Tibial artery (tissue), 4 donors: ENCODE measurements at regions not wholly inside any gene's neighbourhood (a gene's known extent, or its start where the extent isn't known, plus 50 kb on each side); places are given as distances from the start of the nearest gene placed in this dataset.

ENCODE experiments used
- DNase-seq, 2 donors: peaks; one replicate each; pipeline ENCODE4 v3.0.0-alpha.2; 2019
- H3K27ac ChIP-seq, 2 donors: fragments of 200-600 bp; sonication (generic) in 1 of 2; 1 replicate in 1 of 2; 2 replicates in 1 of 2; pipeline ENCODE4 v1.5.1; 2018 to 2019; ENCODE audit warnings: mild to moderate bottlenecking in 1 of 2
- H3K27me3 ChIP-seq, 2 donors: fragments of 200-600 bp; sonication (generic) in 1 of 2; one replicate each; pipeline versions ENCODE4 v1.5.1 to v1.6.0; 2016 to 2019
- H3K36me3 ChIP-seq, 3 donors: fragments of 200-600 bp; sonication (generic) in 2 of 3; one replicate each; pipeline ENCODE4 v1.5.1; 2016 to 2019; ENCODE audit warnings: mild to moderate bottlenecking in 2 of 3
- H3K4me1 ChIP-seq, 4 donors: fragments of 200-600 bp; sonication (generic) in 2 of 4; 1 replicate in 3 of 4; 2 replicates in 1 of 4; pipeline ENCODE4 v1.5.1; 2016 to 2019
- H3K4me3 ChIP-seq, 2 donors: fragments of 200-600 bp; sonication (generic) in 1 of 2; 1 replicate in 1 of 2; 2 replicates in 1 of 2; pipeline ENCODE4 v1.5.1; 2018 to 2019; ENCODE audit warnings: mild to moderate bottlenecking in 2 of 2
- H3K9me3 ChIP-seq, 3 donors: fragments of 200-600 bp; sonication (generic) in 1 of 3; one replicate each; pipeline ENCODE4 v1.5.1; 2016 to 2019
- intact Hi-C: fragments of 100-400 bp; cut with DNase I; formaldehyde crosslinking; loops from one replicate; pipeline ENCODE4 v1.15.0; 2023; ENCODE audit warnings: low total_unique reads
- TF ChIP-seq, protein P1 (sequence below), 2 experiments: fragments of 200-600 bp in 1 of 2; fragments of 450-650 bp in 1 of 2; IDR thresholded peaks; one replicate each; pipeline ENCODE4 v1.5.1; 2017 to 2019; ENCODE audit warnings: antibody characterized with exemption in 2 of 2, mild to moderate bottlenecking in 1 of 2, moderate library complexity in 1 of 2

GRCh38 chr5:155089643-155090042 lies 76.1 kb downstream of the KIF4B start:
- intact Hi-C loops = no loop called here
- peaks cover 0 to 32% (median 11%) of the 10 kb centered on the region in 4 donors for H3K4me1 ChIP-seq
- no peaks in the 10 kb centered on the region for H3K9me3 ChIP-seq
- no peaks in the 10 kb centered on the region for H3K27me3 ChIP-seq
- no peak overlapping the region for H3K4me3 ChIP-seq
- no peaks in the 10 kb centered on the region for H3K36me3 ChIP-seq
- no peak for DNase-seq
- H3K27ac ChIP-seq = no peak overlapping the region
- TF ChIP-seq, protein P1, sequence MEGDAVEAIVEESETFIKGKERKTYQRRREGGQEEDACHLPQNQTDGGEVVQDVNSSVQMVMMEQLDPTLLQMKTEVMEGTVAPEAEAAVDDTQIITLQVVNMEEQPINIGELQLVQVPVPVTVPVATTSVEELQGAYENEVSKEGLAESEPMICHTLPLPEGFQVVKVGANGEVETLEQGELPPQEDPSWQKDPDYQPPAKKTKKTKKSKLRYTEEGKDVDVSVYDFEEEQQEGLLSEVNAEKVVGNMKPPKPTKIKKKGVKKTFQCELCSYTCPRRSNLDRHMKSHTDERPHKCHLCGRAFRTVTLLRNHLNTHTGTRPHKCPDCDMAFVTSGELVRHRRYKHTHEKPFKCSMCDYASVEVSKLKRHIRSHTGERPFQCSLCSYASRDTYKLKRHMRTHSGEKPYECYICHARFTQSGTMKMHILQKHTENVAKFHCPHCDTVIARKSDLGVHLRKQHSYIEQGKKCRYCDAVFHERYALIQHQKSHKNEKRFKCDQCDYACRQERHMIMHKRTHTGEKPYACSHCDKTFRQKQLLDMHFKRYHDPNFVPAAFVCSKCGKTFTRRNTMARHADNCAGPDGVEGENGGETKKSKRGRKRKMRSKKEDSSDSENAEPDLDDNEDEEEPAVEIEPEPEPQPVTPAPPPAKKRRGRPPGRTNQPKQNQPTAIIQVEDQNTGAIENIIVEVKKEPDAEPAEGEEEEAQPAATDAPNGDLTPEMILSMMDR (IDR thresholded peaks at IDR 0.05) = no peak

GRCh38 chr5:155091063-155091648 lies 77.6 kb downstream of the KIF4B start:
- no peaks in the 10 kb centered on the region for H3K9me3 ChIP-seq
- H3K4me3 ChIP-seq = no peak overlapping the region
- no peak for DNase-seq
- H3K4me1 ChIP-seq = peaks cover 0 to 37% (median 13%) of the 10 kb centered on the region in 4 donors
- no peaks in the 10 kb centered on the region for H3K27me3 ChIP-seq
- H3K27ac ChIP-seq = peak overlapping the region in 1 of 2 donors; percentile 8
- no peaks in the 10 kb centered on the region for H3K36me3 ChIP-seq
- intact Hi-C loops = no loop called here
- TF ChIP-seq, protein P1 (IDR thresholded peaks at IDR 0.05) = no peak

GRCh38 chr5:155091768-155092717 lies 78.5 kb downstream of the KIF4B start:
- no peak for DNase-seq
- Histone ChIP-seq H3K36me3 (no peaks in the 10 kb centered on the region), H3K4me3 (no peak overlapping the region), H3K27ac (no peak overlapping the region), H3K27me3 (no peaks in the 10 kb centered on the region), H3K9me3 (no peaks in the 10 kb centered on the region), H3K4me1 (peaks cover 0 to 37% (median 13%) of the 10 kb centered on the region in 4 donors)
- TF ChIP-seq, protein P1 (IDR thresholded peaks at IDR 0.05) = no peak
- intact Hi-C loops = no loop called here

DNA sequence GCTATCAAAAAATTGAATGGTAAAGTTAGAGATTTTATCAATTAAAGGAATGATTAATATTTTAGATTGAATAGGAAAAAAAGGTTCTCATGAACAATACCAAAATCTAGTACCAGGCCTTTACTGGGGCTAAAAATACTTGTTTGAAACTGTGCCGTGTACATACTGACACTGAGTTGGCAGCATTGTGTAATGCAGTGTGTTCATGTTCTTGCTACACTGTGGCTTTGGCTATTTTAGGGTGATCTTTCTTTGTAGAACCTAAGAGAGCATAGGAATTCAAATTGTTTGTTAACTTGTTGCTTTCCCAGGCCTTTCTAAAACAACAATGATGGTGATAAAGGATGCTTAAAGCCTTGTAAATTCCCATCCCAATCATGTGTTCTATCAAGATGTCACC lies 80.9 kb downstream of the KIF4B start:
- no peak for DNase-seq
- TF ChIP-seq, protein P1 (IDR thresholded peaks at IDR 0.05) = no peak
- intact Hi-C loops = no loop called here
- Histone ChIP-seq H3K27ac (peak overlapping the region; percentile 50 to 68), H3K9me3 (no peaks in the 10 kb centered on the region), H3K4me1 (peaks cover 0 to 37% (median 13%) of the 10 kb centered on the region in 4 donors), H3K4me3 (no peak overlapping the region), H3K27me3 (no peaks in the 10 kb centered on the region), H3K36me3 (no peaks in the 10 kb centered on the region)

DNA sequence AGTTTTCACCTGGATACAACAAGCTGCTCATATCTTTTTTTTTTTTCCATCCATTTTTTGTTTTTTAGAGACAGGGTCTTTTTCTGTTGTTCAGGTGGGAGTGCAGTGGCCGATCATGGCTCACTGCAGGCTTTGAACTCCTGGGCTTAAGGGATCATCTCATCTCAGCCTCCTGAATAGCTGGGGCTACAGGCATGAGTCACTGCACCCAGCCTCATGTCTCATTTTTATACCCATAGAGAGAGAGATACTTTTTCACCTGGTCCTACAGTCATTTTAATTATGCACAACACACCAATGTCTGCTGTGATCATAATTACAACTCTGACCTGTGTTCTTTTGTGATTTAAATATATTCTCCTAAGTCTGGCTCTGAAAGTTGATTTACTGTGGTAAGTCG lies 84.4 kb downstream of the KIF4B start:
- TF ChIP-seq, protein P1 (IDR thresholded peaks at IDR 0.05) = no peak
- no peaks in the 10 kb centered on the region for H3K9me3 ChIP-seq
- no peak for DNase-seq
- H3K36me3 ChIP-seq = no peaks in the 10 kb centered on the region
- no peaks in the 10 kb centered on the region for H3K27me3 ChIP-seq
- intact Hi-C loops = no loop called here
- no peak overlapping the region for H3K4me3 ChIP-seq
- H3K27ac ChIP-seq = no peak overlapping the region
- peaks cover 0 to 13% (median 5%) of the 10 kb centered on the region in 4 donors for H3K4me1 ChIP-seq
